M059J (cell line): ENCODE measurements at regions not wholly inside any gene's neighbourhood (a gene's known extent, or its start where the extent isn't known, plus 50 kb on each side); places are given as distances from the start of the nearest gene placed in this dataset.

Source experiments
- DNase-seq: peaks from one replicate; pipeline ENCODE4 v3.0.0-alpha.2; 2012; ENCODE audit warnings: low read depth

DNA sequence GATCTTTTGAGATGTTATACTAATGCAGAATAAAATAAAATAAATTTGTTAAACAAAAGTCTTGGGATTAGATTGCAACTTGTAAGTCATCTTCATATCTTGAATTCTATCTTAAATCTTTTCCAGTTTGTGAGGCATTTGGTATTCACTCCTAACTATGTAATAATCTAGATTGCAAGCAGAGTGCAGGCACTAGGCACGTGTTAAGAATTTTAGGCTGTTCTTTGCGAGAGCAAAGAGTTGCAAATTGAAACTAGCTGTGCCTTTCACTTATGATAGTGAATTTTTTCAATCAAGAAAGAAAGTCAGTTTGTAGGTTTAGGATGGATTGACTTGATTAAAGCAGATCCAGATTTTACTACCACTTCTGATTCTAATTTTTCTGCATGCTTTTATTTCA is 264.1 kb upstream of the SPRY2 start:
- DNase-seq, result no peak

DNA sequence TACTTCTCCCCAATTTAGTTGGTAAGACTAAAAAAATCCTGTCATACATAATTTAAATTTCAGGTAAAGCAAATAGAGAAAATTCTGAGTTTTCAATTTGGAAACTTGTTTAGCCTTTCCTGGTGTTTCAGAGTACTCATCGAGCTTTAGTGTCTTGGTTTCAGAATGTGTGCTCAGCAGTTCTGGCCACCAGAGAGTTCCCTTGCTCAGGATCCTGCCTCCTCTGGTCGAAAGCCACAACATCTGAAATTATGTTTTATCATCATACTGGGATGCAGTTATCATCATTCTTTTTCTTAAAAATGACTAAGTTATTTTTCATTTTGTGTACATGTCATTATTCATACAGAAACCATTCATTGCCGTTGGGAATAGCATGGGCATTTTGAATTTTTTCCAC is 263.2 kb upstream of the SPRY2 start:
- no peak for DNase-seq

DNA sequence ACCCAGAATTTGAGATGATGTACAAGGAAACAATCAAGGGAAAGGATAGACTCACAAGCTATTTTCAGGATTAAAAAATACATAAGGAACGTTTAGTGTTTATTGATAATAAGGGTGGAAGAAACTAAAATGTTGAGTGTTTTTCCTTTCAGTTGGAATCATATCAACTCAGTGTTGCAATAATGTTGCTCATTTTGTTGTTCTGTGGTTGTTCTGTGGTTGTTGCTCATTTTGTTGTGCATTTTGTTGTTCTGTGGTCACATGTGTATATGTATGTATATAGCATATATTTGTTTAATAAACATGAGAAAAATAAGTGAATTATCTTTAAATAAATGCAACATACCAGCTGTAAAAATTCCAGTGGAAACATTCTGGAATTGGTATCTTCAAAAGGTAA is 262.4 kb upstream of the SPRY2 start:
- no peak for DNase-seq

DNA sequence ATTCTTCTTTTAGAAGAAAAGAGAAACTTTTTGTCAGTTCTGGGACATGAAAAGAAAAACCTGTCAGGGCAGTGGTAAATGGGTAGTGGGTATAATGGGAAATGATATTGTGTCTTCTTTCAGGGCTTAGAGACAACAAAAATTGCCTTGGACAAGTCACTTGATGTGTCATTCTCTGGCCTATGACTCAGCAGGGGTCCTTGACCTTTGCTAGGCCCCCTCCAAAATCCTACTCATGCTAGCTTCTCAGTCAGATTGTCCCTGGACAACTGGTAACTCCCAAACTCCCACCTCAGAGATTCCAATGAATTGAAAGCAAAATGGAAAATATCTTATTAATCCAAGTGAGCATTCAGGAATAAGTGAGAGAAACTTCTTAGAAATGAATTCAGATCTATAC is 258.8 kb upstream of the SPRY2 start:
- no peak for DNase-seq

DNA sequence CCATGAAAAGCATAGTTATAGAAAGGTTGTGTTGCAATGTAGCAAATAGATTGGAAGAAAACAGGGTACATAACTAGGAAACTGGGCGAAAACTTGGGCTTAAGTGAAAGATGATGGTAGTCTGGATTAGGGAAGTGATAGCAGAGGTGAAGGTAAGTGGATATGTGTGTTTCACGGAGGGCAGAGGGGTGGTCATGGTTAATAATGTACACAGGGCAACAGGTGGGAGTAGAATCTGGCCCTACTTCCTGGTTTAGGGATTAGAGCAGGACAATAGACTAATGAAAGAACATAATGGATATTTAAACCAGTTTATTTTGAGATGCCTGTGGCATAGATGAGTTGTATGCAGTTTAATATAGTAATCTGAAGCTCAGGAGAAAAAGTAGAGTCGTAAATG is 257.3 kb upstream of the SPRY2 start:
- DNase-seq, result no peak

DNA sequence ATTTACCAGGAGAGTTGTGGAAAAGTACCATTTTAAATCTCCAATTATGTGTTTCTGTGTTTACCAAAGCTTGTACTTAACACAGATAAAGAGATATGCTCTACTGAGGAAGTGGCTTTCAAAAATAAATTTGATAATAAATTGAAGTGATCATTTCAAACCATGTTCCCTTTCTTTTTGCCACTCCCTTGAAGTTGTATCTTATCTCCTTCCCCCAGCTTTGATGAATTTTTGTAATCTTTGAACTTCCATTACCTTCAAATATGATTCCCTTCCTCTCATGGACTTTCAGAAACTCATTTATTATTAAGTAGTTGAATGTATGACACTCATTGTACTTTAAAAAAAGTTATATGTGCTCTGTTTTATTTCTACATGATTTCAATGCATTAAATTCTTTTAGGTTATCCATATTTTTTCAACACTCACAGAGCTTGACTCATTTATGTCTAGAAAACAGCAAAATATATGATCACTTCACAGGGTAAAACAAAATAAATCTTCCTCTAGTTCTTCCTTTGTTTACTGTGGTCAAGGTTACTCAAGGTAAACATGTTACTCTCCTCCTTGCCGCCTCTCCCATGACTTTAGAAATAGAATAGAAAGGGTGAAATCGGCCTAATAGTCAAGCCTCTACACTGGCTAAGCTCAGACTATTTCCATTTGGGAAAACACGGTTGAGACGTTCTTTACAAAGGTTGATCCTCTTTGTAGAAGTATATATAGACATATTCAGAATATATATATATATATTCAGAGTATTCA is 251.2 kb upstream of the SPRY2 start:
- no peak for DNase-seq

DNA sequence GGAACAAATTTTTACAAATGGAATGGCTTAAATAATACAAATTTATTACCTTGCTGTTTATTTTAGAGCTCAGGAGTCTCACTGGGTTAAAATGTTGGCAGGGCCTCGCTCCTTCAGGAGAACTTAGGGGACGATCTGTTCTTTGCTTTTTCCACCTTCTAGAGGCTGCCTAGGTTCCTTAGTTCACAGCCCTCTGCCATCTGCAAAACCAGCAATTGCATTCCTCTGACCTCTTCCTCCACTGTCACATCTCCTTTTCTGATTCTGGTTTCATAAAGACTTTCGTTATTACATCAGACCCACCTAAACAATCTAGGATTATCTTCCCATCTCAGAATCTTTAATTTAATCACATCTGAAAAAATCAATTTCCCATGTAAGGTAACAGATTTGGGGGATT is 249.6 kb upstream of the SPRY2 start:
- no peak for DNase-seq

DNA sequence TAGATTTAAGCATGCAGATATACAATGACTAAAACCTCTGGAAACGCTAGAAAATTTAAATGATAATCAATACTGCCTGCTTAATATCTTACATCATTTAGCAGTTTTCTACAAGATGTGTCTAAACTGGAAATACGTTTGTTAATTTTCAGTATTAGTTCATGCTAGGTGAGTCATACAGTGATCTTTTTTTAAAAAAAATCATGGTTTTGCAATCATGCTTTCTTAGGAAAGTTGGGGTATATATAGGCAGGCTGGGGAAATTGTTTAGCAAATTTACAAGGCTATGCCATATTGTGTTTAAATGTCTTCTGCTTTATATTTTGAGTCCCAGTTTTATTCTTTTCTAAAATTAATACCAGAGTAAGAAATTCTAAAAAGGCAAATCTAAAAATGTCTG is 245.4 kb upstream of the SPRY2 start:
- no peak for DNase-seq

DNA sequence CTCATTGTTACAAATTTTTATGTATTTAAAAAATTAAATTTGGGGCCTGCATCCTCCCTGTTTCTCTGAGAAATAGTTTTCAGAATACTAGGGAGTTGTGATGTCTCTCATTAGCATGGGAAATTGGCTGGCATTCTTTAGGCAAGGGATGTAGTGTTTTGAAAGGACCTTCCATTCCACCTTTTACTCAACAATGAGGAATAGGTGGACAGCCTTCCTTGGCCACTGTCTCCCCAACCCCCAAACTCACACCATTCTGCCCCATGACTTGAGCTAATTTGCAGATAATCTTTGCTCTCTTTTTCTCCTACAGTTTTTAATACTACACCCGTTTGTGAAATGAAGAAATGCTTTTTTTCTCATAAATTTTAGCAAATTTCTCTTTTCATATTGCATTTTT is 244.6 kb upstream of the SPRY2 start:
- no peak for DNase-seq

DNA sequence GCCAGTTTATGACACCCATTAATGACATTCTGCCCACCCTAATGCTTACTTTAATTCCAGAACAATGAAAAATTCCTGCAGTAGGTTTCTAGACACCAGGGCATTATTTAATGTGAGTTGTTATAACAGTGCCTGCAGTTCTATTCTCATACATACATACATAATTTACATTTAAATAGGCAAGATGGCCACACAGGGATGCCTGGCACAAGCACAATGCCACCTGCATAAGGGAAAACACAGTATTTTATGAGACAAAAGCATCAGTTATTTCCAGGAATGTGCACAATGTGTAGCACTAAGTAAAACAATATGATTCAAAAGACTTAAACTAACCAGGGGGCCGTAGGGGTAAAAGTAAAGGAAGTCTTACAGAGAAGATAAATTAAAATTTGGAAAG is 243.9 kb upstream of the SPRY2 start:
- DNase-seq, result no peak

DNA sequence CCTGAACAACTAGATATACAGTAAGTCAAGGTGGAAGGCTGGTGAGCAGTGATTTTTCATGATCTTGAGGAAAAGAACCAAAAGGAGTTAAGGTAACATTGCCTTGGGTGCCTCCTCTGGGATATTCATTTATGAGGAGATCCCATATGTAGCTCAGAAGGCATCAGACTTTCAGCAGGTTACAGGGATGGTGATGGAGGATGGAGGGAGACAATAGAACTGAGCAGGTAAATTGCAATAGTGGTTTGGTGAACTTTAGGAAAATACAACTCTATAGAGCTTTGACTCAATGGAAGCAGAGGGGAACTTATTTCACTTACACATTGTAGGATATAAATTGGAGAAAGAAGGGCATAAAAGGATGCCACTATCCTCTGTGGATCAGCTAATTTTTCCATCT is 243.4 kb upstream of the SPRY2 start:
- no peak for DNase-seq

DNA sequence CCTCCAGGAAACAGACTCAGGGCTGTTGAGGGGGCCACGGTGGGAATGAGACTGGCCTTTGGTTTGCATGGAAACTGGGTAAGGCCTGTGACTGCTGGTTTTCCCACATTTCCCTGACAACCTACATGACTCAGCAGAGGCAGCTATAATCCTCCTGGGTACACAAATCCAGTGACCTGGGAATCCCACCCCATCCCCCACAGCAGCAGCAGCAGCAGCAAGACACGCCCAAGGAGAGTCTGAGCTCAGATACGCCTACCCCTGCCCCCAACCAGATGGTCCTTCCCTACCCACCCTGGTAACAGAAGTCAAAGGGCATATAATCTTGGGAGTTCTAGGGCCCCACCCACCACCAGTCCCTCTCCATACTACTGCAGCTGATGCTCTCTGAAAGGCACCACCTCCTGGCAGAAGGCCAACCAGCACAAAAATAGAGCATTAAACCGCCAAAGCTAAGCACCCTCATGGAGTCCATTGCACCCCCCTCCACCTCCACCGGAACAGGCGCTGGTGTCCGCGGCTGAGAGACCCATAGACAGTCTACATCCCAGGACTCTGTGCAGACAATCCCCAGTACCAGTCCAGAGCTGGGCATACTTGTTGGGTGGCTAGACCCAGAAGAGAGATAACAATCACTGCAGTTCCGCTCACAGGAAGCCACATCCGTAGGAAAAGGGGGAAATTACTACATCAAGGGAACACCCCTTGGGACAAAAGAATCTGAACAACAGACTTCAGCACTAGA is 237.2 kb upstream of the SPRY2 start:
- DNase-seq, result no peak

DNA sequence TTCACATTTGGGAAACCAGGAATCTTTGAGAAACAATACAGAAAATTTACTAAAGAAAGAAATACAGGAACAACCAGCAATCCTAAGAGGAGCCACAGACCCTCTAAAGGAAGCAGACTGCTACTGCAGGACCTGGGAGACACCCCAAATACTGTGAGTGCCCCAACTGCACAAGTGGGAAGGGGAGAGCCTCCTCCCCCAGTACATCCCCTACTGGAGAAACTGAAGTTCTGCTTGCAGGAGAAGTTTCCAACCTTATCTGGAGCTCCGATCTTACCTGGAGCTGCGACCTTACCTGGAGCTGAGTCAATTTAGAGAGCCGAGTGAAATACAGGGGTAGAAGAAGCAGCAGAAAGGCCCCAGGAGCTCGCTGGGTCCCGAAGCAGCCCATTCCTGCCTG is 236.4 kb upstream of the SPRY2 start:
- DNase-seq, result no peak

DNA sequence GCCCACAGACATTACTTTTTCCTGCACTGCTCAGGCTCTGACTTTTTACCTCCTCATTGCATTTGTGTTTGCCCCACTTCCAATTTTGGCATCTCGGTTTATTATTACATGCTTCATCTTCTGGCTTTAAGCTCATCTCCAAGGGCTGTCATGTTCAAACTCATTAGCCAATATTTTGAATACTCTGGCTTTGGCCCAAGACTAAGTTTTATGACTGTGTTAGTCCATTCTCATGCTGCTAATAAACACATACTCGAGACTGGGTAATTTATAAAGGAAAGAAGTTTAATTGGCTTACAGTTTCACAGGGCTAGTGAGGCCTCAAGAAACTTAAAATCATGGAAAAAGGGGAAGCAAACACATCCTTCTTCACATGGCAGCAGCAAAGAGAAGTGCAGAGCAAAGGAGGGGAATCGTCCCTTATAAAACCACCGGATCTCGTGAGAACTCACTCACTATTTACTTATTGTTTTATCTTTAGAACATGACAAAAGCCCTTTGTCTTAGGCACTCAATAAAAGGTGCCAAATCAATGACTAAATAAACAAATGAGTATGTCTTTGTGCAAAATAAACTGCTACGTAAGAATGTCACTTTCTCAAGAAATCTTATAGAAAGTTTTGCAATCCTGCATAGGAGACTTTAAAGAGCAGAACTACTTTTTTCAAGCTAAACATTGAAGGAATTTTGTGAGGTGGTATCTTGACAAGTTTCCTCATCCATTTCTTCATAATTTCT is 233.4 kb upstream of the SPRY2 start:
- DNase-seq, result no peak

DNA sequence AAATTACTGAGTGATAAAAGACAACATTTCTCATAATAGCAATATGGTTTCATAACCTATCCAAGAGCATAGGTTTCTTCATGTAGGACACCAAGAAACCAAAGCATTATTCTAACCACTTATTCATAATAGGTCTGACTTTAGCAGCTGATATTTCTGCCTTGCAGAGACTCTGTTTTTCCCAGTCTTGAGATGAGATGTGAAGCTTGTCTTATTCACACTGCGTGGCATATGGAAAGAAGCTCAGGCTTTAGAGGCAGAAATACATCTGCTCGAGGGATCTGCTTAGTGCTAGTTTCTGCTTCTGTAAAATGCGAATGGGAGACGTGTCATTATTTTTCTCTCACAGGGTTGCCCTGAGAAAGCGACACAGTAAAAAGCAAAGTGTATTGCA is 232.0 kb upstream of the SPRY2 start:
- no peak for DNase-seq

DNA sequence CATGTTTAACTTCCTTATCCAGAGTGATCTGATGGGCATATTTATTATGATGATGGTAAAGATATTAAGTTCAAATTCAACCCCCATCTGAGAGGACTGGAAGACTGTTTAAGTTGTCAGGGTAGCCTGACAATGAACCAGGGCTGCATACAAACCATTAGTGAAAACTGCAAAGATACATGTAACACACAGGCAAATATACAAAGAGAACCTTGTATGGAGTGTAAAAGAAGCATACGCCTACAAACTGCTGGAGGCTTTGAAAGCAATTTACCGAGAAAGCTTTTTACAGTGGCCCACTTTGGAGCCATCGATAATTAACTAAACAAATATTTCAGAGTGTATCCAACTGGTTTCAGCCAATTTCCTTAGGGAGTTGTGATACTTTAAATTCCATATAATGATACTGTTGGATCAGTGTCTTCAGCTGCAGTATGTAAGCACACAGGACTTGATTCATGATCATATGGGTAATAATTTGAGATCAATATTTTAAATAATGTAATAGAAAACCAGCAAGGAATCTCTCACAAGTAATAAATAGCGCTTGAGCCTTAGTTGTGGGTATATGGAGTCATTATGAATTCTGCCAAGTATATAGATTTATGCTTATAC is 231.5 kb upstream of the SPRY2 start:
- DNase-seq, result no peak

DNA sequence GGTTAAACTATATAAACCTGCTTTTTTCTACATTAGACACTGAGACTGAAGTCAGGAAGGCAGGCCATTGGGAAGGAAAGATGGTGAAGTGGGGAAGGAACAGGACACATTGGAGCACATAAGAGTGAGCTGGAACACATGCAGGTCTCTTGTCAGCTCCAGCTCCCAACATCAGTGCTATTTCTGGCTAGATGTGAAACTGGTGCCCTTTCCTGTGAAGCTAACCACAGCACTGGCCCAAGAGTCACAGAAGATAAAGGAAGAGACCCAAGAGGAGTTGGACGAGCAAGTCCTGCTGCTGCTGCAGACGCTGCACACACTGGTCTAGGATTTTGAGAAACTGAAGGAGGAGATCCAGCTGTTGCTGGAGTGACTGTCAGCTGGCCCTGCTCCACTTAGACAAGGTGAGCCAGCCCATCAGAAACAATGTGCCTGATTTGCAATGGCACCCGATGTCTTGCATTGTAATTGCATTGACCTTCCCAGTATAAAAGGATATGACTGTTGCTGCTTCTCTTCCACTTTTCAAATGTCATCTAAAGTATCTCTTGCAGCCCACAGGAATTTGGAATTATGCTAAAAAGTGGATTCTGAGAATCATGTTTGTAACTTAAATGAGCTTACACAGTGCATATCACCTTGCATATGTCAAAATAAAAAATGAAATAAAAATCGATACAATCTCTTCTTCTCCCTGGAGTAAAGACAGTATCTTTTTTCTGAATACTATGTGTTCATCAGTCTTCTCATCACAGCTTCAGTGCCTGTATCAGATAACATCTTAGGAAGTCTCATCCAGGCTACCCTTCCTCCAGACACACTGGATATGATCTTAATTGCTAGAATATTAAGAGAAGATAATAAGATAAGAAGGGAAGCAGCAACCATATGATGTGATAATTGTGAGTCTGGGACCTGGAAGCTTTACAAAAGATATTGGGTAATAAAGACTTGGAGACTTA is 230.7 kb upstream of the SPRY2 start:
- DNase-seq, result no peak

DNA sequence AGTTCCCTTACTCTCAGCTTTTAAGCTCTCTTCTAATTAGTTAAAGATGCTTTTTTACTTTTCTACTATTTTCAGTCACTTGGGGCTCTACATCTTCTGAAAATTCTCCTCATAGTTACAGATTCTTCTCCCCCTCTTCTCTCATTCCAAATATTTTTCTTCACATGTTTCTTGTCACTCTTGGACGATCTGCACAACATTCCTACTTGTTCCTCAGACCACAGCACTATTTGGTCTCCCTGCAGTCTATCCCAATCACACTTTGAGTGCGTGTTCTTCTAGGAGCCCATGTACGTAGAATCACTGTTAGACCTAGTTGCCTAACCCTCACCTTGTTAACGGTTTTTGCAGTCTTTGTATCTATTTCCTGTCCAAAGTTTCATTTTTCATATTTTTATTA is 222.5 kb upstream of the SPRY2 start:
- no peak for DNase-seq

DNA sequence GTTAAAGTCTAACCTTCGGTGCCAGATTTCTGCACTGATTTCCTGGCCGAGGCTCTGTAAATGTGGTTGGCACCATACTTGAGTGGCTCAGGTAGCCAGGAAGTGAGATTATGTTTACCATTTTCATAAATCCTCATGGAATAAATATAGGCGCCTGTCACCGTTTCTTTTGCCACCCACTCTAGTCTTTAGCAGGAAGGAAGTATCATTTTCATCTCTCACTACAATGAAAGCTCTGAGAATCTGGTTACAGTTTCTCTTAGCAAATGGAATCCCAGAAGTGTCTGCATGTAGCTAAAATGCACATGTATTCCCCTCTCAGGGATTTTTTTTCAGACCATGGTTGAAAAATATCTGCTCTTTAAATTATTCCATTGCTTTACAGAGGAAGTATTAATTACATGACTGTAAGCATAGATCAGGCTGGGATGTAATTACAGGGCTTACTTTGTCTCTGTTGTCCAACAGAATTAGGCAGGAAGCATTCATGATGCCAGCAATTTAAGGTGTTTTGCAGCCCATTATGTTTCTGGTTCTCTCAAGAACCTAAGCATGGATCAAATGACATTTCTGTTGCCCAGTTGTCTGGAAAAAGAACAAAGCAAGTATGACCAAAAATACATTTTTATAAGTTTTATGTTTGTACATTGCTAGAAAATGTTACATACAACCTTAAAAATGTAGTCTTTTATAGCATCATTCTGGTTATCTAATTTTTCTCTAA is 221.7 kb upstream of the SPRY2 start:
- no peak for DNase-seq

DNA sequence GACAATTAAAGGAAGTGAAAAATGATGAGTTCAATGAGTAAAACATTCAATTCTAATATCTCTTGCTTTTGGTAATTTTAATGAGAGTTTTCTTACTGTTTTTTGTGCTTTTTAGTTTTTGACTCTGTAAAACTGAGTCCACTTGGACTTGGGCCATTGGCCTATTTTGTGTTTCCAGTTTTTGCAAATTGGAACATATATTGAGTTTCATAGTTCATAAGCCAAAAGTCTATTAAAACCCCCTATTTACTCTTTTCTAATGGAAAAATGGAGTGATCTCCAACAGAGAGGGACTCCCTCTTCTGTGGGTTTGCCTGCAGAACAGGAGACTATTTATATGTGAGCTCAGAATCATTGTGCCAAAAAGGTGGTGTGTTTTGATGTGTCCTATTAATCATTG is 219.7 kb upstream of the SPRY2 start:
- DNase-seq, result no peak

DNA sequence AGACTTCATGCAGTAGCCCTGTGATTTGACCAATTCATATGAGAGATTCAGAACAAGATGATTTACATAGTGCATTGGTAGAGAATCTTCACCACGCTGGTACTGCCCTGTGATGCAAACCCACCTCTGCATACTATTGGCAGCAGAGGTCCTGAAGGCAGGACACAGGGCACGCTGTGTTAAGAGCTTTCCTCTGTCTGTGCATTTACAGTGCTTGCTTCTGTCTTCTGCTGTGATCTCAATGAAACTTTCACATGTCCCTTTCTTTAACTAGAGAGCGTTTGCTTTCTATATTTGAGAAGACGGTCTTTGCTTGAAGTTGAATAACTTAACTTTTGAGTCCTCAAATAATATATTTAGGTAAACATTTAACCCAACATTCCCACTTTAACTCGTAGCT is 219.0 kb upstream of the SPRY2 start:
- no peak for DNase-seq
